UCSD-AML1 (cell line): ENCODE measurements at regions not wholly inside any gene's neighbourhood (a gene's known extent, or its start where the extent isn't known, plus 50 kb on each side); places are given as distances from the start of the nearest gene placed in this dataset.

Experiments
- DNase-seq: peaks from one replicate; lab custom pipeline; 2025; ENCODE audit not compliant: unreplicated experiment; lab: John Stamatoyannopoulos, UW

GRCh38 chr6:26280407-26280806 is 84.6 kb upstream of the BTN3A2 start:
- no peak for DNase-seq

- no peak for DNase-seq
Measured at GRCh38 chr6:26284537-26285142, 80.4 kb upstream of the BTN3A2 start.

- peak; percentile 96 for DNase-seq
Measured at GRCh38 chr6:26285143-26286134, 79.6 kb upstream of the BTN3A2 start.

- peak; percentile 66 for DNase-seq
Measured at GRCh38 chr6:26286168-26286877, 78.7 kb upstream of the BTN3A2 start.

- no peak for DNase-seq
Measured at GRCh38 chr6:26288155-26288554, 76.8 kb upstream of the BTN3A2 start.

- no peak for DNase-seq
Measured at GRCh38 chr6:26290941-26291340, 74.1 kb upstream of the BTN3A2 start.

- no peak for DNase-seq
Measured at GRCh38 chr6:26292709-26293108, 72.3 kb upstream of the BTN3A2 start.

- no peak for DNase-seq
Measured at GRCh38 chr6:26294302-26294701, 70.7 kb upstream of the BTN3A2 start.

- peak; percentile 33 for DNase-seq
Measured at GRCh38 chr6:26295691-26296555, 69.1 kb upstream of the BTN3A2 start.

- no peak for DNase-seq
Measured at GRCh38 chr6:26296556-26296856, 68.5 kb upstream of the BTN3A2 start.

- DNase-seq = no peak
Measured at GRCh38 chr6:26296857-26297648, 67.9 kb upstream of the BTN3A2 start.

- DNase-seq = no peak
Measured at GRCh38 chr6:26299286-26300042, 65.5 kb upstream of the BTN3A2 start.

- DNase-seq = no peak
Measured at GRCh38 chr6:26300043-26300331, 65.0 kb upstream of the BTN3A2 start.

- DNase-seq = no peak
Measured at GRCh38 chr6:26300359-26300758, 64.6 kb upstream of the BTN3A2 start.

- no peak for DNase-seq
Measured at GRCh38 chr6:26300828-26301227, 64.2 kb upstream of the BTN3A2 start.

GRCh38 chr6:26301638-26302037 is 63.4 kb upstream of the BTN3A2 start:
- DNase-seq = no peak

GRCh38 chr6:26302941-26303559 is 61.9 kb upstream of the BTN3A2 start:
- no peak for DNase-seq

- no peak for DNase-seq
Measured at GRCh38 chr6:26304213-26304796, 60.7 kb upstream of the BTN3A2 start.
